ENCODE measurements at regions not wholly inside any gene's neighbourhood (a gene's known extent, or its start where the extent isn't known, plus 50 kb on each side); places are given as distances from the start of the nearest gene placed in this dataset.
A peak's percentile ranks its signal among the peaks of the same experiment; 100 is the strongest.

DNA sequence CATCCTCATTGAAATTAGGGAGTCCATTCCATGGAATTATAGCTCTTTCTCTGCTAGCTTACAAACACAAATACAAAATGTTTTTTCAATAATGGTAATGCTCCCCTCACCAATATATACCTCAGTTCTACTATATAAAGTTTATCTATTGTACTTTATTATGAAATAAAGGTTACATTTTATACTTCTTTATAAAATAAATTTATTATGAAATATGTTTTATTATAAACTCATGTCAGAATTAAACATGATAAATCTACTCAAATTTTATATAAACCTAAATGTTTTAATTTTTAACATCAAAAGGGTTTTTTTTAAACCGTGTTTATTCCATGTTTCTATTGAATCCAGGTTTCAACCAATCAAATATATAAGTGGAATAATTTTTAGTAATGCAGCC lies 646.1 kb upstream of the PCDH20 start:
- Histone ChIP-seq H3K36me3 (ENCODE audit: low read length) (no peaks in the 10 kb centered on the region), H3K9ac (ENCODE audit: low read length) (no peak overlapping the region), H3K9me2 (replicated peaks; ENCODE audit: insufficient read depth, low read length) (no peaks in the 10 kb centered on the region), H3K4me3 (ENCODE audit: insufficient read depth, low read length, poor library complexity, severe bottlenecking) (no peak overlapping the region), H3K79me2 (ENCODE audit: insufficient read depth, low read length) (no peaks in the 10 kb centered on the region), H3F3A (ENCODE audit: insufficient read depth) (no peaks in the 10 kb centered on the region), H3K27ac (ENCODE audit: low read depth, low read length) (no peak overlapping the region), H3K27me3 (ENCODE audit: low read length) (no peaks in the 10 kb centered on the region), H4K20me1 (ENCODE audit: low read depth, low read length) (no peaks in the 10 kb centered on the region), H3K9me3 (ENCODE audit: insufficient read depth, low read length) (no peaks in the 10 kb centered on the region), H3K4me2 (ENCODE audit: low read depth, low read length, poor library complexity, severe bottlenecking) (no peak overlapping the region), H2AFZ (ENCODE audit: low read depth, low read length, severe bottlenecking) (no peak overlapping the region)
- TF ChIP-seq EZH2phosphoT487 (conservative IDR thresholded peaks at IDR 0.05; ENCODE audit: low read length) = no peak
- TF ChIP-seq, protein P1, sequence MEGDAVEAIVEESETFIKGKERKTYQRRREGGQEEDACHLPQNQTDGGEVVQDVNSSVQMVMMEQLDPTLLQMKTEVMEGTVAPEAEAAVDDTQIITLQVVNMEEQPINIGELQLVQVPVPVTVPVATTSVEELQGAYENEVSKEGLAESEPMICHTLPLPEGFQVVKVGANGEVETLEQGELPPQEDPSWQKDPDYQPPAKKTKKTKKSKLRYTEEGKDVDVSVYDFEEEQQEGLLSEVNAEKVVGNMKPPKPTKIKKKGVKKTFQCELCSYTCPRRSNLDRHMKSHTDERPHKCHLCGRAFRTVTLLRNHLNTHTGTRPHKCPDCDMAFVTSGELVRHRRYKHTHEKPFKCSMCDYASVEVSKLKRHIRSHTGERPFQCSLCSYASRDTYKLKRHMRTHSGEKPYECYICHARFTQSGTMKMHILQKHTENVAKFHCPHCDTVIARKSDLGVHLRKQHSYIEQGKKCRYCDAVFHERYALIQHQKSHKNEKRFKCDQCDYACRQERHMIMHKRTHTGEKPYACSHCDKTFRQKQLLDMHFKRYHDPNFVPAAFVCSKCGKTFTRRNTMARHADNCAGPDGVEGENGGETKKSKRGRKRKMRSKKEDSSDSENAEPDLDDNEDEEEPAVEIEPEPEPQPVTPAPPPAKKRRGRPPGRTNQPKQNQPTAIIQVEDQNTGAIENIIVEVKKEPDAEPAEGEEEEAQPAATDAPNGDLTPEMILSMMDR (IDR thresholded peaks at IDR 0.05; ENCODE audit: insufficient read depth, low read length, poor library complexity, severe bottlenecking) = no peak

DNA sequence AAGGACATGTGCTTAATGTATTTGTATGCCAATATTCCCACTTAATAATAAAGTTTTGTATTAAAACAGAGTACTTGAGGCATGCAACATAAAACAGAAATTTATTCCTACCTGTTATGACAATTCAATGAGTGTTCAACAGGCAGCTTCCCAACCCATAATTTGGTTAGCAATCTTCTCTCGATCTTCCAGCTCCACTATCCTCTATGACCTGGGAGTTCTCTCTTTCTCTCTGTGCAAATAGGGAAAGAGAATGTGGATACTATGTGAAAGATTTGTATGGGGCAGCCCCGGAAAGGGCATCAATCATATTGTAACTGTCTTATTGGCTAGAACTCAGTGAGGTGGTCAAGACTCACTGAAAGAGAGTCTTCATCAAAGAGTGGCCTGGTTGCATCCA lies 644.9 kb upstream of the PCDH20 start:
- Histone ChIP-seq H3K4me2 (ENCODE audit: low read depth, low read length, poor library complexity, severe bottlenecking) (no peak overlapping the region), H3K79me2 (ENCODE audit: insufficient read depth, low read length) (no peaks in the 10 kb centered on the region), H2AFZ (ENCODE audit: low read depth, low read length, severe bottlenecking) (peak overlapping the region; percentile 37), H3K27ac (ENCODE audit: low read depth, low read length) (no peak overlapping the region), H3K4me3 (ENCODE audit: insufficient read depth, low read length, poor library complexity, severe bottlenecking) (no peak overlapping the region), H3F3A (ENCODE audit: insufficient read depth) (no peaks in the 10 kb centered on the region), H3K36me3 (ENCODE audit: low read length) (no peaks in the 10 kb centered on the region), H3K9me3 (ENCODE audit: insufficient read depth, low read length) (no peaks in the 10 kb centered on the region), H3K9me2 (replicated peaks; ENCODE audit: insufficient read depth, low read length) (no peaks in the 10 kb centered on the region), H3K9ac (ENCODE audit: low read length) (no peak overlapping the region), H4K20me1 (ENCODE audit: low read depth, low read length) (no peaks in the 10 kb centered on the region), H3K27me3 (ENCODE audit: low read length) (no peaks in the 10 kb centered on the region)
- TF ChIP-seq, protein P1 (IDR thresholded peaks at IDR 0.05; ENCODE audit: insufficient read depth, low read length, poor library complexity, severe bottlenecking) = no peak
- TF ChIP-seq EZH2phosphoT487 (conservative IDR thresholded peaks at IDR 0.05; ENCODE audit: low read length) = no peak

DNA sequence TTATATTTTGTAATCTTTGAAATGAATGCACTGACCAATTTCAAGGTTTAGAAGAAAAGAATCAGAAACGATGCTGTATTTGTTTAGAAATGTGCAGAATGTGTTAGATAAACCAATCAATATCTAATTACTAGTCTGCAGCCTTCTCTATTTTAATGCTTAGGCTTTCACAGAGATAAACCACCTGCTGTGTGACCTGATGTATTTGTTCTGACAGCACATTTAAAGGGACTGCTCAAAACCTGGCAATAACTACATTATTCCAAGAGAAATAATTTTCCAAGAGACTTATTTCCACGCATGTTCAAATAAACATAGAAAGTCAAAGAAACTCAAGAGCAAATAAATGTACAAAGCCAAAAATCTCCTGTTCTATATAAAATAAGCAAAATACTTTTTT lies 641.6 kb upstream of the PCDH20 start:
- H3K4me2 ChIP-seq (ENCODE audit: low read depth, low read length, poor library complexity, severe bottlenecking) = no peak overlapping the region
- TF ChIP-seq EZH2phosphoT487 (conservative IDR thresholded peaks at IDR 0.05; ENCODE audit: low read length) = no peak
- TF ChIP-seq, protein P1 (IDR thresholded peaks at IDR 0.05; ENCODE audit: insufficient read depth, low read length, poor library complexity, severe bottlenecking) = no peak

More for the DNA sequence above, 641.6 kb upstream of the PCDH20 start:
- Histone ChIP-seq H3K79me2 (ENCODE audit: insufficient read depth, low read length) (no peaks in the 10 kb centered on the region), H3K27me3 (ENCODE audit: low read length) (no peaks in the 10 kb centered on the region), H3K9me2 (replicated peaks; ENCODE audit: insufficient read depth, low read length) (no peaks in the 10 kb centered on the region), H3K9me3 (ENCODE audit: insufficient read depth, low read length) (peaks cover under 1% of the 10 kb centered on the region; the same call in 1 of the 2 replicates), H3K36me3 (ENCODE audit: low read length) (no peaks in the 10 kb centered on the region), H3K27ac (ENCODE audit: low read depth, low read length) (no peak overlapping the region), H4K20me1 (ENCODE audit: low read depth, low read length) (no peaks in the 10 kb centered on the region), H2AFZ (ENCODE audit: low read depth, low read length, severe bottlenecking) (no peak overlapping the region), H3K4me3 (ENCODE audit: insufficient read depth, low read length, poor library complexity, severe bottlenecking) (no peak overlapping the region), H3K9ac (ENCODE audit: low read length) (no peak overlapping the region), H3F3A (ENCODE audit: insufficient read depth) (no peaks in the 10 kb centered on the region)

Measured in SU-DHL-6 (cell line).